Caco-2 (cell line): ENCODE measurements at regions not wholly inside any gene's neighbourhood (a gene's known extent, or its start where the extent isn't known, plus 50 kb on each side); places are given as distances from the start of the nearest gene placed in this dataset.

Source experiments
- BruUV-seq: library from RNA; stranded (reverse); fragments of 400-500 nt; replicated peaks from 2 replicates; lab custom pipeline; 2021; lab: Mats Ljungman, UMichigan
- CTCF ChIA-PET: fragments of 300-600 bp; sonication (Branson Sonifier 250); formaldehyde crosslinking; loops from one replicate; lab custom pipeline; 2022; ENCODE audit warnings: antibody characterized with exemption; lab: Charles Lee
- POLR2A ChIA-PET: fragments of 300-600 bp; sonication (Branson Sonifier 250); formaldehyde crosslinking; loops from one replicate; lab custom pipeline; 2022; ENCODE audit warnings: antibody characterized with exemption; lab: Charles Lee
- DNase-seq, 2 experiments: peaks; one replicate each; pipeline versions ENCODE4 v3.0.0 to v3.0.0-alpha.2; 2020 to 2022
- H3K27me3 ChIP-seq: replicated peaks from 2 replicates; pipeline ENCODE4 v1.6.0; 2011; ENCODE audit warnings: low read length; ENCODE audit not compliant: control insufficient read depth, insufficient read depth
- H3K36me3 ChIP-seq: 2 replicates; pipeline ENCODE4 v1.5.1; 2011; ENCODE audit warnings: low read length; ENCODE audit not compliant: control insufficient read depth, insufficient read depth
- H3K4me1 ChIP-seq: fragments of 250-450 bp; sonication (Bioruptor Pico); 2 replicates; pipeline ENCODE4 v1.5.1; 2020; ENCODE audit warnings: mild to moderate bottlenecking
- H3K4me3 ChIP-seq: 2 replicates; pipeline ENCODE4 v1.5.1; 2011; ENCODE audit warnings: low read depth, mild to moderate bottlenecking, control low read depth, low read length
- H3K9me3 ChIP-seq: fragments of 250-450 bp; sonication (Bioruptor Pico); 2 replicates; pipeline ENCODE4 v1.5.1; 2020; ENCODE audit warnings: mild to moderate bottlenecking, moderate library complexity
- H3K27ac Mint-ChIP-seq: one replicate; pipeline ENCODE4 v1.8.0; 2022; ENCODE audit warnings: mixed read lengths; ENCODE audit not compliant: unreplicated experiment
- H3K27me3 Mint-ChIP-seq: one replicate; pipeline ENCODE4 v1.8.0; 2022; ENCODE audit warnings: mixed read lengths; ENCODE audit not compliant: insufficient read depth, unreplicated experiment
- H3K36me3 Mint-ChIP-seq: one replicate; pipeline ENCODE4 v1.8.0; 2022; ENCODE audit warnings: mild to moderate bottlenecking, mixed read lengths; ENCODE audit not compliant: insufficient read depth, unreplicated experiment
- H3K4me1 Mint-ChIP-seq: one replicate; pipeline ENCODE4 v1.8.0; 2022; ENCODE audit warnings: low read depth, mixed read lengths; ENCODE audit not compliant: unreplicated experiment
- H3K4me3 Mint-ChIP-seq: one replicate; pipeline ENCODE4 v1.8.0; 2022; ENCODE audit warnings: mild to moderate bottlenecking, moderate library complexity, mixed read lengths; ENCODE audit not compliant: unreplicated experiment
- H3K9me3 Mint-ChIP-seq: one replicate; pipeline ENCODE4 v1.8.0; 2022; ENCODE audit warnings: mixed read lengths; ENCODE audit not compliant: unreplicated experiment
- intact Hi-C: fragments of 100-400 bp; cut with micrococcal nuclease; formaldehyde crosslinking; loops from one replicate; pipeline ENCODE4 v1.10.0; 2022; ENCODE audit not compliant: unreplicated experiment
- TF ChIP-seq, protein P1 (sequence below), 2 experiments: fragments of 200-600 bp in 1 of 2; IDR thresholded peaks; 1 replicate in 1 of 2; 2 replicates in 1 of 2; pipeline versions ENCODE4 v1.5.1 to v1.8.0; 2011 to 2022; ENCODE audit warnings: antibody characterized with exemption in 1 of 2, control low read depth in 1 of 2, inconsistent platforms in 1 of 2, low read depth in 1 of 2, low read length in 1 of 2, mild to moderate bottlenecking in 1 of 2, moderate library complexity in 1 of 2; ENCODE audit not compliant: insufficient read depth in 1 of 2, severe bottlenecking in 1 of 2, unreplicated experiment in 1 of 2

GRCh38 chr1:38744452-38745350 is 114.9 kb downstream of the RRAGC start:
- H3K9me3 ChIP-seq, result no peaks in the 10 kb centered on the region
- H3K4me1 ChIP-seq, result no peaks in the 10 kb centered on the region
- ChIA-PET CTCF (no interaction called here), POLR2A (no interaction called here)
- no peak overlapping the region for H3K27ac Mint-ChIP-seq
- TF ChIP-seq, protein P1, sequence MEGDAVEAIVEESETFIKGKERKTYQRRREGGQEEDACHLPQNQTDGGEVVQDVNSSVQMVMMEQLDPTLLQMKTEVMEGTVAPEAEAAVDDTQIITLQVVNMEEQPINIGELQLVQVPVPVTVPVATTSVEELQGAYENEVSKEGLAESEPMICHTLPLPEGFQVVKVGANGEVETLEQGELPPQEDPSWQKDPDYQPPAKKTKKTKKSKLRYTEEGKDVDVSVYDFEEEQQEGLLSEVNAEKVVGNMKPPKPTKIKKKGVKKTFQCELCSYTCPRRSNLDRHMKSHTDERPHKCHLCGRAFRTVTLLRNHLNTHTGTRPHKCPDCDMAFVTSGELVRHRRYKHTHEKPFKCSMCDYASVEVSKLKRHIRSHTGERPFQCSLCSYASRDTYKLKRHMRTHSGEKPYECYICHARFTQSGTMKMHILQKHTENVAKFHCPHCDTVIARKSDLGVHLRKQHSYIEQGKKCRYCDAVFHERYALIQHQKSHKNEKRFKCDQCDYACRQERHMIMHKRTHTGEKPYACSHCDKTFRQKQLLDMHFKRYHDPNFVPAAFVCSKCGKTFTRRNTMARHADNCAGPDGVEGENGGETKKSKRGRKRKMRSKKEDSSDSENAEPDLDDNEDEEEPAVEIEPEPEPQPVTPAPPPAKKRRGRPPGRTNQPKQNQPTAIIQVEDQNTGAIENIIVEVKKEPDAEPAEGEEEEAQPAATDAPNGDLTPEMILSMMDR (IDR thresholded peaks at IDR 0.05; ENCODE audit: insufficient read depth in 1 of 2, low read depth in 1 of 2, low read length in 1 of 2, severe bottlenecking in 1 of 2, unreplicated experiment in 1 of 2), result no peak
- H3K4me3 ChIP-seq, result no peak overlapping the region
- DNase-seq, result no peak
- no peaks in the 10 kb centered on the region for H3K27me3 Mint-ChIP-seq
- H3K36me3 Mint-ChIP-seq, result no peaks in the 10 kb centered on the region
- no peaks in the 10 kb centered on the region for H3K36me3 ChIP-seq
- intact Hi-C loops, result no loop called here
- H3K27me3 ChIP-seq, result no peaks in the 10 kb centered on the region
- BruUV-seq, result no TSS peak
- H3K9me3 Mint-ChIP-seq, result no peaks in the 10 kb centered on the region
- no peak overlapping the region for H3K4me3 Mint-ChIP-seq
- H3K4me1 Mint-ChIP-seq, result no peaks in the 10 kb centered on the region

DNA sequence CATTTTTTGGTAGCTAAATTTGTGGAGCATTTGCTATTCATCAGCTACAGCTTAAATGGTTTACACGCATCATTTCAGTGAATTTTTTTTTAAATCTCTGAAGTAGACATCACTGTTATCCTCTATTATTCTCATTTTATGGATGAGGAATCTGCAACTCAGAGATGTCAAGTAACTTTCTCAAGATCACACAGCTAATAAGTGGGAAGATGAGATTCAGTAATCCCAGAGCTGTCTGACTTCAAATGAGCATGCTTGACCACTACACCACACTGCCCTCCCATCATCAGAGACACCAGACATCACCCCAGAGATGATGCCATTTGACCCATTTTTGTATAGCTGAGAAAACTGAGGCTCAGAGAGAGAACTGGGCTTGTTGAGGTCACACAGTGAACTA is 116.4 kb downstream of the RRAGC start:
- intact Hi-C loops, result no loop called here
- DNase-seq, result no peak
- TF ChIP-seq, protein P1 (IDR thresholded peaks at IDR 0.05; ENCODE audit: insufficient read depth in 1 of 2, low read depth in 1 of 2, low read length in 1 of 2, severe bottlenecking in 1 of 2, unreplicated experiment in 1 of 2), result no peak
- no peaks in the 10 kb centered on the region for H3K4me1 Mint-ChIP-seq
- no peaks in the 10 kb centered on the region for H3K27me3 ChIP-seq
- no peak overlapping the region for H3K4me3 Mint-ChIP-seq
- no peak overlapping the region for H3K27ac Mint-ChIP-seq
- H3K4me1 ChIP-seq, result no peaks in the 10 kb centered on the region
- no peaks in the 10 kb centered on the region for H3K27me3 Mint-ChIP-seq
- H3K36me3 Mint-ChIP-seq, result no peaks in the 10 kb centered on the region
- no TSS peak for BruUV-seq
- no peaks in the 10 kb centered on the region for H3K36me3 ChIP-seq
- H3K9me3 ChIP-seq, result no peaks in the 10 kb centered on the region
- POLR2A ChIA-PET, result no interaction called here
- H3K9me3 Mint-ChIP-seq, result no peaks in the 10 kb centered on the region
- H3K4me3 ChIP-seq, result no peak overlapping the region
- CTCF ChIA-PET, result no interaction called here

DNA sequence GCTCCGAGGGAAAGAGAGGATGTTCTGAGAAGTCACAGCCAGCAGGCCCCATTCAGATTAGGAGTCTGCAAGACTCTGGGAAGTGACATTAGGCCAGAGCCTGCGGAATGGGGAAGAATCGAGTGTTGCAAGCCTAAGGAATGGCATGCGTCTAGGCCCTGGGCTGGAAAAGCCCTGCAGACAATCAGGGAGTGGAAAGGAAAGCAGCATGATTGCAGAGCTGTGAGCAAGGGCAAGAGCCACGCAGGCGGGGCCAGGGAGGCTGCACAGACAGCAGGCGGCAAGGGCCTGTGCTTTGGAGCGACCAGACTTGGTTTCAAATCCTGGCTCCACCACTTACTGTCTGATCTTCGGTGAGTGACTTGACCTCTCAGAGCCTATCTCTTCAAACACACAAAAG is 118.2 kb downstream of the RRAGC start:
- no peaks in the 10 kb centered on the region for H3K9me3 Mint-ChIP-seq
- no peaks in the 10 kb centered on the region for H3K36me3 Mint-ChIP-seq
- Histone ChIP-seq H3K4me1 (no peaks in the 10 kb centered on the region), H3K27me3 (no peaks in the 10 kb centered on the region), H3K36me3 (no peaks in the 10 kb centered on the region), H3K4me3 (no peak overlapping the region), H3K9me3 (no peaks in the 10 kb centered on the region)
- TF ChIP-seq, protein P1 (IDR thresholded peaks at IDR 0.05; ENCODE audit: insufficient read depth in 1 of 2, low read depth in 1 of 2, low read length in 1 of 2, severe bottlenecking in 1 of 2, unreplicated experiment in 1 of 2), result no peak
- BruUV-seq, result no TSS peak
- H3K27me3 Mint-ChIP-seq, result no peaks in the 10 kb centered on the region
- intact Hi-C loops, result no loop called here
- ChIA-PET POLR2A (no interaction called here), CTCF (no interaction called here)
- peak; percentile 9 to 54 for DNase-seq
- no peak overlapping the region for H3K4me3 Mint-ChIP-seq
- H3K4me1 Mint-ChIP-seq, result no peaks in the 10 kb centered on the region
- no peak overlapping the region for H3K27ac Mint-ChIP-seq
